ENCODE measurements at regions not wholly inside any gene's neighbourhood (a gene's known extent, or its start where the extent isn't known, plus 50 kb on each side); places are given as distances from the start of the nearest gene placed in this dataset.

- no peak overlapping the region for H3K4me3 ChIP-seq (ENCODE audit: low read depth in 1 of 3, low read length in 3 of 3)
- 74 to 89% (median 85%) methylated on average over 5 of the region's 5 CpGs for WGBS, 3 donors
- peaks cover 0 to 25% (median 3%) of the 10 kb centered on the region in 3 donors for H3K4me1 ChIP-seq (ENCODE audit: control insufficient read depth in 3 of 3, insufficient read depth in 2 of 3, low read depth in 1 of 3, low read length in 2 of 3)
- no peaks in the 10 kb centered on the region for H3K27me3 ChIP-seq (ENCODE audit: control insufficient read depth in 3 of 3, insufficient read depth in 3 of 3, low read length in 3 of 3)
- peaks cover 0 to 2% of the 10 kb centered on the region in 2 donors for H3K9me3 ChIP-seq (ENCODE audit: control insufficient read depth in 2 of 2, insufficient read depth in 1 of 2, low read depth in 1 of 2, low read length in 1 of 2)
- FAIRE-seq = no peak
- H3K27ac ChIP-seq (ENCODE audit: low read depth in 1 of 3, low read length in 2 of 3) = no peak overlapping the region
- peak in 1 of 2 donors; percentile 40 for DNase-seq
- no peaks in the 10 kb centered on the region for H3K36me3 ChIP-seq (ENCODE audit: control insufficient read depth in 3 of 3, insufficient read depth in 2 of 3, low read depth in 1 of 3, low read length in 3 of 3)
Observed at GRCh38 chr5:74424162-74424868, 216.2 kb downstream of the ENC1 start.

GRCh38 chr5:74423383-74423782 lies 217.1 kb downstream of the ENC1 start:
- Histone ChIP-seq H3K36me3 (ENCODE audit: control insufficient read depth in 3 of 3, insufficient read depth in 2 of 3, low read depth in 1 of 3, low read length in 3 of 3) (no peaks in the 10 kb centered on the region), H3K4me1 (ENCODE audit: control insufficient read depth in 3 of 3, insufficient read depth in 2 of 3, low read depth in 1 of 3, low read length in 2 of 3) (peaks cover 0 to 30% (median 3%) of the 10 kb centered on the region in 3 donors), H3K9me3 (ENCODE audit: control insufficient read depth in 2 of 2, insufficient read depth in 1 of 2, low read depth in 1 of 2, low read length in 1 of 2) (no peaks in the 10 kb centered on the region), H3K27ac (ENCODE audit: low read depth in 1 of 3, low read length in 2 of 3) (no peak overlapping the region), H3K27me3 (ENCODE audit: control insufficient read depth in 3 of 3, insufficient read depth in 3 of 3, low read length in 3 of 3) (no peaks in the 10 kb centered on the region), H3K4me3 (ENCODE audit: low read depth in 1 of 3, low read length in 3 of 3) (no peak overlapping the region)
- WGBS, 3 donors = 91 to 100% (median 100%) methylated on average over 1 of the region's 1 CpG
- DNase-seq (no peak), FAIRE-seq (no peak)

GRCh38 chr5:74422671-74423070 lies 217.9 kb downstream of the ENC1 start:
- H3K27me3 ChIP-seq (ENCODE audit: control insufficient read depth in 3 of 3, insufficient read depth in 3 of 3, low read length in 3 of 3) = no peaks in the 10 kb centered on the region
- H3K9me3 ChIP-seq (ENCODE audit: control insufficient read depth in 2 of 2, insufficient read depth in 1 of 2, low read depth in 1 of 2, low read length in 1 of 2) = no peaks in the 10 kb centered on the region
- DNase-seq = no peak
- WGBS, 3 donors = 77 to 86% (median 81%) methylated on average over 4 of the region's 4 CpGs
- H3K4me3 ChIP-seq (ENCODE audit: low read depth in 1 of 3, low read length in 3 of 3) = no peak overlapping the region
- H3K36me3 ChIP-seq (ENCODE audit: control insufficient read depth in 3 of 3, insufficient read depth in 2 of 3, low read depth in 1 of 3, low read length in 3 of 3) = no peaks in the 10 kb centered on the region
- H3K27ac ChIP-seq (ENCODE audit: low read depth in 1 of 3, low read length in 2 of 3) = no peak overlapping the region
- peaks cover 0 to 35% (median 3%) of the 10 kb centered on the region in 3 donors for H3K4me1 ChIP-seq (ENCODE audit: control insufficient read depth in 3 of 3, insufficient read depth in 2 of 3, low read depth in 1 of 3, low read length in 2 of 3)
- no peak for FAIRE-seq

GRCh38 chr5:74422030-74422429 lies 218.5 kb downstream of the ENC1 start:
- Histone ChIP-seq H3K9me3 (ENCODE audit: control insufficient read depth in 2 of 2, insufficient read depth in 1 of 2, low read depth in 1 of 2, low read length in 1 of 2) (no peaks in the 10 kb centered on the region), H3K36me3 (ENCODE audit: control insufficient read depth in 3 of 3, insufficient read depth in 2 of 3, low read depth in 1 of 3, low read length in 3 of 3) (no peaks in the 10 kb centered on the region), H3K4me3 (ENCODE audit: low read depth in 1 of 3, low read length in 3 of 3) (no peak overlapping the region), H3K27me3 (ENCODE audit: control insufficient read depth in 3 of 3, insufficient read depth in 3 of 3, low read length in 3 of 3) (no peaks in the 10 kb centered on the region), H3K27ac (ENCODE audit: low read depth in 1 of 3, low read length in 2 of 3) (no peak overlapping the region), H3K4me1 (ENCODE audit: control insufficient read depth in 3 of 3, insufficient read depth in 2 of 3, low read depth in 1 of 3, low read length in 2 of 3) (peaks cover 0 to 41% (median 3%) of the 10 kb centered on the region in 3 donors)
- DNase-seq (no peak), FAIRE-seq (no peak)
- 66 to 89% (median 83%) methylated on average over 3 of the region's 3 CpGs for WGBS, 3 donors

GRCh38 chr5:74421377-74421776 lies 219.2 kb downstream of the ENC1 start:
- Histone ChIP-seq H3K27ac (ENCODE audit: low read depth in 1 of 3, low read length in 2 of 3) (peak overlapping the region in 1 of 3 donors; percentile 14), H3K4me1 (ENCODE audit: control insufficient read depth in 3 of 3, insufficient read depth in 2 of 3, low read depth in 1 of 3, low read length in 2 of 3) (peaks cover 0 to 45% (median 3%) of the 10 kb centered on the region in 3 donors), H3K4me3 (ENCODE audit: low read depth in 1 of 3, low read length in 3 of 3) (no peak overlapping the region), H3K36me3 (ENCODE audit: control insufficient read depth in 3 of 3, insufficient read depth in 2 of 3, low read depth in 1 of 3, low read length in 3 of 3) (no peaks in the 10 kb centered on the region), H3K27me3 (ENCODE audit: control insufficient read depth in 3 of 3, insufficient read depth in 3 of 3, low read length in 3 of 3) (no peaks in the 10 kb centered on the region), H3K9me3 (ENCODE audit: control insufficient read depth in 2 of 2, insufficient read depth in 1 of 2, low read depth in 1 of 2, low read length in 1 of 2) (no peaks in the 10 kb centered on the region)
- DNase-seq (no peak), FAIRE-seq (no peak)
- WGBS, 3 donors = 39 to 56% (median 50%) methylated on average over 1 of the region's 1 CpG

- 19 to 44% (median 40%) methylated on average over 1 of the region's 1 CpG for WGBS, 3 donors
- Histone ChIP-seq H3K36me3 (ENCODE audit: control insufficient read depth in 3 of 3, insufficient read depth in 2 of 3, low read depth in 1 of 3, low read length in 3 of 3) (no peaks in the 10 kb centered on the region), H3K27me3 (ENCODE audit: control insufficient read depth in 3 of 3, insufficient read depth in 3 of 3, low read length in 3 of 3) (no peaks in the 10 kb centered on the region), H3K9me3 (ENCODE audit: control insufficient read depth in 2 of 2, insufficient read depth in 1 of 2, low read depth in 1 of 2, low read length in 1 of 2) (no peaks in the 10 kb centered on the region), H3K27ac (ENCODE audit: low read depth in 1 of 3, low read length in 2 of 3) (peak overlapping the region in 1 of 3 donors; percentile 14), H3K4me1 (ENCODE audit: control insufficient read depth in 3 of 3, insufficient read depth in 2 of 3, low read depth in 1 of 3, low read length in 2 of 3) (peaks cover 0 to 50% (median 3%) of the 10 kb centered on the region in 3 donors), H3K4me3 (ENCODE audit: low read depth in 1 of 3, low read length in 3 of 3) (no peak overlapping the region)
- no peak for FAIRE-seq
- peak; percentile 56 for DNase-seq
Observed at GRCh38 chr5:74420947-74421346, 219.6 kb downstream of the ENC1 start.

- H3K27ac ChIP-seq (ENCODE audit: low read depth in 1 of 3, low read length in 2 of 3) = peak overlapping the region in 1 of 3 donors; percentile 56
- FAIRE-seq (no peak), DNase-seq (no peak)
- H3K9me3 ChIP-seq (ENCODE audit: control insufficient read depth in 2 of 2, insufficient read depth in 1 of 2, low read depth in 1 of 2, low read length in 1 of 2) = no peaks in the 10 kb centered on the region
- H3K36me3 ChIP-seq (ENCODE audit: control insufficient read depth in 3 of 3, insufficient read depth in 2 of 3, low read depth in 1 of 3, low read length in 3 of 3) = no peaks in the 10 kb centered on the region
- WGBS, 3 donors = 66 to 77% (median 73%) methylated on average over 3 of the region's 3 CpGs
- H3K4me1 ChIP-seq (ENCODE audit: control insufficient read depth in 3 of 3, insufficient read depth in 2 of 3, low read depth in 1 of 3, low read length in 2 of 3) = peaks cover 0 to 57% (median 3%) of the 10 kb centered on the region in 3 donors
- H3K27me3 ChIP-seq (ENCODE audit: control insufficient read depth in 3 of 3, insufficient read depth in 3 of 3, low read length in 3 of 3) = no peaks in the 10 kb centered on the region
- H3K4me3 ChIP-seq (ENCODE audit: low read depth in 1 of 3, low read length in 3 of 3) = no peak overlapping the region
Observed at GRCh38 chr5:74420220-74420619, 220.3 kb downstream of the ENC1 start.

- WGBS, 3 donors = 53 to 69% (median 61%) methylated on average over 4 of the region's 4 CpGs
- H3K9me3 ChIP-seq (ENCODE audit: control insufficient read depth in 2 of 2, insufficient read depth in 1 of 2, low read depth in 1 of 2, low read length in 1 of 2) = no peaks in the 10 kb centered on the region
- DNase-seq (no peak), FAIRE-seq (no peak)
- H3K27ac ChIP-seq (ENCODE audit: low read depth in 1 of 3, low read length in 2 of 3) = peak overlapping the region in 1 of 3 donors; percentile 56
- H3K4me3 ChIP-seq (ENCODE audit: low read depth in 1 of 3, low read length in 3 of 3) = no peak overlapping the region
- H3K27me3 ChIP-seq (ENCODE audit: control insufficient read depth in 3 of 3, insufficient read depth in 3 of 3, low read length in 3 of 3) = no peaks in the 10 kb centered on the region
- peaks cover 0 to 62% (median 3%) of the 10 kb centered on the region in 3 donors for H3K4me1 ChIP-seq (ENCODE audit: control insufficient read depth in 3 of 3, insufficient read depth in 2 of 3, low read depth in 1 of 3, low read length in 2 of 3)
- H3K36me3 ChIP-seq (ENCODE audit: control insufficient read depth in 3 of 3, insufficient read depth in 2 of 3, low read depth in 1 of 3, low read length in 3 of 3) = no peaks in the 10 kb centered on the region
Observed at GRCh38 chr5:74419468-74419867, 221.1 kb downstream of the ENC1 start.

- Histone ChIP-seq H3K36me3 (ENCODE audit: control insufficient read depth in 3 of 3, insufficient read depth in 2 of 3, low read depth in 1 of 3, low read length in 3 of 3) (no peaks in the 10 kb centered on the region), H3K27me3 (ENCODE audit: control insufficient read depth in 3 of 3, insufficient read depth in 3 of 3, low read length in 3 of 3) (no peaks in the 10 kb centered on the region), H3K9me3 (ENCODE audit: control insufficient read depth in 2 of 2, insufficient read depth in 1 of 2, low read depth in 1 of 2, low read length in 1 of 2) (no peaks in the 10 kb centered on the region), H3K4me1 (ENCODE audit: control insufficient read depth in 3 of 3, insufficient read depth in 2 of 3, low read depth in 1 of 3, low read length in 2 of 3) (peaks cover 0 to 70% (median 3%) of the 10 kb centered on the region in 3 donors), H3K4me3 (ENCODE audit: low read depth in 1 of 3, low read length in 3 of 3) (no peak overlapping the region), H3K27ac (ENCODE audit: low read depth in 1 of 3, low read length in 2 of 3) (peak overlapping the region in 1 of 3 donors; percentile 56)
- WGBS, 3 donors = 16 to 62% (median 35%) methylated on average over 2 of the region's 2 CpGs
- peak; percentile 76 for FAIRE-seq
- DNase-seq = peak; percentile 88 to 94
Observed at GRCh38 chr5:74418709-74419108, 221.8 kb downstream of the ENC1 start.

Measured in small intestine (tissue), 7 donors.